IPS DF 19.7 (cell line): ENCODE measurements at regions not wholly inside any gene's neighbourhood (a gene's known extent, or its start where the extent isn't known, plus 50 kb on each side); places are given as distances from the start of the nearest gene placed in this dataset.

Experiments
- DNase-seq: peaks from one replicate; pipeline ENCODE4 v3.0.0-alpha.2; 2013; ENCODE audit warnings: low read depth, low spot score

- DNase-seq = no peak
Observed at GRCh38 chr5:162323466-162323865, 255.9 kb downstream of the GABRG2 start.

GRCh38 chr5:162324328-162324727 is 256.8 kb downstream of the GABRG2 start:
- DNase-seq = no peak

GRCh38 chr5:162325143-162325727 is 257.7 kb downstream of the GABRG2 start:
- no peak for DNase-seq

GRCh38 chr5:162334944-162335343 is 267.4 kb downstream of the GABRG2 start:
- DNase-seq = no peak

GRCh38 chr5:162360373-162360931 is 292.9 kb downstream of the GABRG2 start:
- no peak for DNase-seq

GRCh38 chr5:162372256-162372655 is 304.7 kb downstream of the GABRG2 start:
- peak; percentile 35 for DNase-seq

GRCh38 chr5:162377895-162378294 is 310.3 kb downstream of the GABRG2 start:
- DNase-seq = no peak

GRCh38 chr5:162382839-162383238 is 315.3 kb downstream of the GABRG2 start:
- DNase-seq = no peak

- DNase-seq = no peak
Observed at GRCh38 chr5:162384225-162384624, 316.7 kb downstream of the GABRG2 start.

- DNase-seq = no peak
Observed at GRCh38 chr5:162391833-162392232, 324.3 kb downstream of the GABRG2 start.

- DNase-seq = no peak
Observed at GRCh38 chr5:162392336-162392735, 324.8 kb downstream of the GABRG2 start.

- no peak for DNase-seq
Observed at GRCh38 chr5:162393534-162393933, 326.0 kb downstream of the GABRG2 start.

- DNase-seq = no peak
Observed at GRCh38 chr5:162407614-162408013, 340.0 kb downstream of the GABRG2 start.

- DNase-seq = no peak
Observed at GRCh38 chr5:162410365-162410764, 342.8 kb downstream of the GABRG2 start.

- no peak for DNase-seq
Observed at GRCh38 chr5:162429142-162429541, 361.6 kb downstream of the GABRG2 start.

- DNase-seq = no peak
Observed at GRCh38 chr5:162434281-162434680, 366.7 kb downstream of the GABRG2 start.

GRCh38 chr5:162436055-162436454 is 368.5 kb downstream of the GABRG2 start:
- DNase-seq = no peak

- DNase-seq = no peak
Observed at GRCh38 chr5:162444129-162444762, 376.7 kb downstream of the GABRG2 start.

GRCh38 chr5:162456086-162456485 is 388.5 kb downstream of the GABRG2 start:
- DNase-seq = no peak

- no peak for DNase-seq
Observed at GRCh38 chr5:162466011-162466410, 398.4 kb downstream of the GABRG2 start.

- no peak for DNase-seq
Observed at GRCh38 chr5:162473041-162473714, 405.6 kb downstream of the GABRG2 start.

- DNase-seq = no peak
Observed at GRCh38 chr5:162474239-162474638, 406.7 kb downstream of the GABRG2 start.

GRCh38 chr5:162484095-162484494 is 416.5 kb downstream of the GABRG2 start:
- DNase-seq = no peak
